ENCODE measurements at regions not wholly inside any gene's neighbourhood (a gene's known extent, or its start where the extent isn't known, plus 50 kb on each side); places are given as distances from the start of the nearest gene placed in this dataset.
"Not testable (repeated sequence)": the region's sequence is repeated elsewhere in the genome, so short reads cannot be mapped to it uniquely, and the experiment has no call there.

DNA sequence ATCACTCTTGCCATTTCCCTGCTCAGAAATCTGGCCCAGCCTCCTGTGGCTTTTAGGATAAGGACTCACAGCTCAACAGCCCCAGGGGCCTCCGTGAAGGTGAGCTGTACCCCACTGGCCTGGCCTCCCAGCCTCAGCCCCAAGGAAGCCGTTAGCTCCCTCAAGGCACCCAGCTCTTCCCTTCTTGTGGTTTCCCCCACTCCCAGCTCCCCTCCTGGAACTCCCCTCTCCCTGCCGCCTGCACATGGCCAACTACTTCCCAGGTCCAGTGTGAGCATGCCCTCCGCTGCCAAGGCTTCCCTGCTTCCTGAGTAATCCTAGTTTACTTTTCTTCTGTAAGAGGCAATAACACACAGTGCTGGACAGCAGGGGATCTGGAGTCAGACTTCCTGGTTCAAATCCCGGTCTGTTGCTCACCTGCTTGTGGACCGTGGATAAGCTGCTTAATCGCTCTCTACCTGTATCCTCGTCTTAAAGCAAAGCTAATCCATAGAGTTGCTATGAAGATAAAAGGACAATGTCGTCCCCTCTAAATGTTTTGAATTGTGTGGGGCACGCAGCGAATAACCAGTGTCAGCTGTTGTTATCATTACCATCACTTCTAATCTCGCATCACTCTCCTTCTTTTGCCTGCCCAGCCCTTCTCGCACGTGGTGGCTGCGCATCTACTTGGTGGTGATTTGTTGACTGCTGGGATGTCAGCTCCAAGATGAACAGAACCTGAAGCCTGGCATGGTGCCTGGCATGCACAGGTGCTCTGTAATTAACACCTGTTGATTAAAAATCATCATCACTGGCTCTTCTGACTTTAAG is 86.6 kb downstream of the C5orf15 start:
- no peak for DNase-seq

DNA sequence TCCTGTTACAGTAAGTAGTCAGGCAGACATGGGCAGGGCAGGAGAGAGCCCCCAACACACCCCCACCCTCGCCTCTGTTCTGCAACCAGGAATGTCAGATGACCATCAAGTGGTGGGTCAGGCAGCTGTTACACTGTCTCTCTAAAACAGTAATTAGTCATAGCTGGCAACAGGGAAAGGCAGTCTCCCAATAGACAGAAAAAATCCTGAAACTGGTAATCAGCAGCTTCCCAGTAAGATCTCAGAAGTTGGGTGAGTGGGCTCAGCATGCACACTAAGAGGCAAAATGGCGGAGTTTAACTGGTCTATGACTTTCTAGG is 90.2 kb downstream of the C5orf15 start:
- no peak for DNase-seq

DNA sequence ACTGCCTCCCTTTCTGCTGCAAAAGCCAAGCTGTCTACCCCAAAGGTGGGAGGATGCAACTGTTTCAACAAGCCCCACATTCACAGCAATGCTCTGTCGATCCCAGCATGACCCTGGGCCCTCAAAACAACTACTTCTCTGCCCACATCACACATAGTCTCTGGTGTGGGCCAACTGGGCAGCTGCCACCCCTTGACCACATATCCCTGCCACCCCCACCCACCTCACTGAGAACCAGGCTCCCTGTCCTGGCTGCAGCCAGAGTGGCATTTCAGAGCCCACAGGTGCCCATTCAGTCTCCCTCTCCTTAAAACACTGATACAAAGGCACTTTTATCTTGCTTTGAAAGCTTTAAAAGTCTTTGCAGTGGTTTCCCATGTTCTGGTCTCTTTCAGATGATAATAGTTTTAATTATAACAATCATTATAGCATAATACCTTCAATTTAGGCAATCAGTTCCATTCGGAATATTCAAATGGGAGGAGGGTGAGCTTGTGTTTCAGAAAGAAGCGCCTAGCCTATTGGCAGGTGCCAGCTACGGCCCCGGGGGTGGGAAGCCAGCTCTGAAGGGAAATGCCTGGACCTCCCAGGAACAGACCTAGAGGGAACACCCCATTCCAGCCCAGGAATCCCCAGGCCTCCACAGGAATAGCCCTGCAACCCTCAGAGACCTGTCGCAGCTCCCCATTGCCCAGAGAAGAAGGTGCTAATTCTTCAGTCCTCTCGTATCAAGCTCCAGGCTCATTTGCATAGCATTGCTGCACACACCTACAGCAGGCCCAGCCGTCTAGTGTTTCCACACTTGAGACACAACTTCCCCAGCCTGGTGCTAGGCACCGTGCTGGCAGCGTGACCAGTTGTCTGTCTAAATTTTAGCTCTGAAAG is 90.8 kb downstream of the C5orf15 start:
- no peak for DNase-seq

GRCh38 chr5:133876266-133876665 is 92.2 kb downstream of the C5orf15 start:
- no peak for DNase-seq

GRCh38 chr5:133875179-133875578 is 93.2 kb downstream of the C5orf15 start:
- DNase-seq: no peak

- DNase-seq: no peak
Observed at GRCh38 chr5:133873449-133873848, 95.0 kb downstream of the C5orf15 start.

DNA sequence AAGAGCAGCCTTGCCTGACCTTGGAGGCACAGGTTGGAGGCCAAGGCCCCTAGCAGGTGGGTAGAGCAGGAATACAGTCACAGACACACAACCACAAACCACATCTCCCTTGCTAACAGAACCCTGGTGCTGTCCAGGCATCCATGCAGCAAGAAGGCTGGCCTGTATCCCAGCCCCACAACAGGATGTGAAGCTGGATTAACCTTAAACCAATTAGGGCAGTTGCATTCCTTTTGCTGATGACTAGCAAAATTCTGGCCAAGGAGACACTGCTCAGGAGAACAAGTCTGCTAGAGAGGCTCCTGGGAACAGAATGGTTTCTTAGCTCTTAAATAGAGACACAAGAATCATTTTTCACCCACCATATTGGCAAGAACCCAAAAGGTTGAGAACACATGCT is 97.8 kb downstream of the C5orf15 start:
- DNase-seq: no peak

DNA sequence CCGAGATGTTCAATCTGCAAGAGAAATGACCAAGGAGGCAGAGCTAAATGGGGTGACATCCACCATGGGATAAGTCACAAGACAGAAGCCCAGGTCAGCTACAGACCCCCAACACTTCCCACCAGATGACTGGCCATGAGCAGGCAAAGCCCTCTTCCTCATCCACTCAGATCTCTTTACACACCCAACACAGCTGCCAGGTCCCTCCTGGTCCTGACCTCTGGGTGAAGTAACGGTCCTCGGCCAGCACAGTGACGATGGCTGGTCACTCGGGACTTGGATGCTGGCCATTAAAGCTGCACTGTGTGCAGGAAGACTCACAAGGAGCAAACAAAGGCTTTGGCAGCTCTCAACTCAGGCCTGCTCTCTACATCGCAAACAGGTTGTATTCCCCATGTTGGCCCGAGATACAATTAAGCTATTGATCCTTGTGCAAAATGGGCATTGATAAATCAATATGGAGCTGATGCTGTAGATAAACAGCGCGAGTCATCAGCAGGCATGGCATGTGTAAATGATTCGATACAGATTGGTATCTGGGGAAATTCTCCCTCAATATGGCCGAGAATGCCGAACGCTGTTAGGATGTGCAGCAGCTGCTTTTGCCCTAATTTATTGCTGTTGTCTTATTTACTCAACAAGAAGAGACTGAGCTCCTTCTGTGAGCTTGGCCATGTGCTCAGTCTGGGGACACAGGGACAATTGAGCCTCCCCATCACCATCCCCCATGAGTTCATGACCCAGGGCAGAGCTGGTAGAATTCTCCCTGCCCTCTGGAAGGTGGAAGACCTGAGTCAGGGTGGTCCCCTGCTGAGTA is 98.7 kb downstream of the C5orf15 start:
- DNase-seq: no peak

DNA sequence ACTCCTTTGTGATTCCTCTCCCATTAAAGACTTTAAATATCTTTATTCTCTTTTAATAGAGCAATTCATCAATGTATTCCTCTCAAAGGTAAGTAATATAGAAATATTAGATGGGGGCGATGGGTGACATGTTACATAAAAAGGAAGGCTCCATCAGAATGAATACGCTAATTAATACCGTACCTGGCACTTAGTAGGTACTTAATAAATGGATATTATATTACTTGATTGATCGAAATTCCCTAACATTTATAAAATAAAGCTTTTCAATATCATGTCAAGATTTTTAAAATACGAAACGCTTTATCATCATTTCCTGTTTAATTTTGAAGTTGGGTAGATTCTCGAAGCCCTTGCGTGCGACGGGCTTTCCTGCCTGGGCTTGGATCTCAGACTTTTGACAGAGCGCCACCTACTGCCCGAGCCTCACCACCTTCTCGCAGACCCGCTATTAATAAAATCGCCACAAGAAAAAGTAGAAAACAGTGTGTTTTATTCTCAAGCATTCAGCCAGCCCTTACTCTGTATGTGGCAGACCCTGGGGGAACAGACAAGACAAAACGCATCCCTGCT is 99.4 kb downstream of the C5orf15 start:
- peak; percentile 55 to 62 for DNase-seq

DNA sequence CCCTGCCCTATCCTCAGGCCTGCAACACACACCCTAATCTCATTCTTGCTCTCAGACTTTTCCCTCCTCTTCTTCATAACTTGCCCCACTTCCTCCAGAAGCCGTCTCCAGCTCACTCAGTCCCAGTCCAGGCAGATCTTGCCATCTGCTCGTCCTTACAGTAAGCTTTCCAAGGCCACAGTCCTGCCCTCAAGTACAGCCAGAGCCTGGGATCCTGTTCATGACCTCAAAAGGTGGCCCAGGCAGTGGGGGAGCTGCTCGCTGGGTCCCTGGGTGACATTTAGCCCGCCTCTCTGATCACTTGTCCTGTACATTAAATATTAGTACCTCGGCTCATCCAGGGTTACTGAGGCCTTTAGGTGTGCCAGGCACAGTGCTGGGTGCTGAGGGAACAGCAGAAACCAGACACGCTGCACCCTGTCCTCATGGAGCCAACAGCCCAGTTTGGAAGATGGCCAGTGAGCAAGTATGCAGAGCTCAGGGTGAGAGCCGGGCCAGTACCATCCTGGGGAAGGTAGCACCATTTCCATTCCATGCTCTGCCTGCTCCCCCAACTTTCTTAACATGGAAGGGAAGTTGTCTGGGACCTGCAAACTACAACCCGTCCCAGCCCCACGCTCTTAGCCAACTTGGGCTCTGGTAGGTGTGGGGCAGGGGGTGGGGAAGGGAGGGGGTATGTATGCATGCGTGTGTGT is 100.4 kb downstream of the C5orf15 start:
- no peak for DNase-seq

GRCh38 chr5:133867341-133867740 is 101.1 kb downstream of the C5orf15 start:
- no peak for DNase-seq

DNA sequence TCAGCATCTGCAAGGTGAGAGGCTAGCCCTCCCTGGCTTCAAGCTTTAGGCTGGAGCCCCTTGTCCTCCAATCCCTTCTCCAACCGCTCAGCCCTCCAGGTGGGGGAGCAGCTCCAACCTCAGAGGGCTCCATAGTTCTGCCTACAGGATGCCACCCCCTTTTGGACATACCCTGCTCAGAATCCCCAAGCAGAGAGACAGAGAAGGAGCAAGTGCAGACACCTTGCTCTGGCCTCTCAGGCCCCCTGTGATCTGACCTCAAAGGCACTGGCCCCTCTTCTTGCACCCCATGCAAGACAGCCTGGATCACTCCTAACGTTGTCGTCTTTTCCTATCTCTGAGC is 101.6 kb downstream of the C5orf15 start:
- no peak for DNase-seq

DNA sequence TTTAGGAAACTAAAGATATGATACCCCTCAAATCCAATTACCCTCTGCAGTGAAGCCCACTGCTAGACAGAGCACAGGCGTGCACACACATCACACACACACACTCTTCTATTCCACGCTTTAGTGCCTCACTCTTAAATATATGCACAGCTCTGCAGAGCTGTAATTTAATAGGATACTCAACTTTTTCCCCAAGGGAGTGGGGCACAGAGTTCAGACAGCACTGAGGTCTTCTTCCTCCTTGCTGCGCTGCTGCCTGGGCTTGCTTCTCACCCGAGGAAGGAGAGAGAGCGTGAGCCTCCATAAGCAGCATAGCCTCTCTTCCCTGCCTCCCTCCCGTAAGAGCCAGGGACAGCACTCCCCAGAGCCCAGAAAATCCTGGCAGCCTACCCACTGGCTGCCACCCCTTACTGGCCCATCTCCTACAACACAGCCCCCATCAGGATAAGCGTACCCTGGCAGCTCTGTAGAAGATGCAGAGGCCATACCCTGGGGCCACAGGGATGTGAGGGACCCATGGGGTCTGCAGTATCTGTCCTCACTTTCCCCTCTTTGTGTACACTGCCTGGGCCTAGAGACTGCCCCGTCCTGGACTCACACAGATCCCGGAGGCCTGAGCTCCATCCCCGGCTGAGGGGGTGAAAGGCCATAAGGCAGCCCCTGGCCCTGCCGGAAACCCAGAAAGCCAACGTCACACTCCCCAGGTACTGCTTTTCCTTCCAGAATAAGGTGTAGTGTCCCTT is 102.1 kb downstream of the C5orf15 start:
- no peak for DNase-seq

GRCh38 chr5:133865113-133865512 is 103.3 kb downstream of the C5orf15 start:
- no peak for DNase-seq

- DNase-seq: no peak
Observed at GRCh38 chr5:133864711-133865110, 103.7 kb downstream of the C5orf15 start.

- DNase-seq: no peak
Observed at GRCh38 chr5:133863857-133864585, 104.4 kb downstream of the C5orf15 start.

GRCh38 chr5:133861161-133861737 is 107.2 kb downstream of the C5orf15 start:
- peak in 1 of 2 donors; percentile 25 for DNase-seq

GRCh38 chr5:133859073-133859472 is 109.4 kb downstream of the C5orf15 start:
- DNase-seq: no peak

DNA sequence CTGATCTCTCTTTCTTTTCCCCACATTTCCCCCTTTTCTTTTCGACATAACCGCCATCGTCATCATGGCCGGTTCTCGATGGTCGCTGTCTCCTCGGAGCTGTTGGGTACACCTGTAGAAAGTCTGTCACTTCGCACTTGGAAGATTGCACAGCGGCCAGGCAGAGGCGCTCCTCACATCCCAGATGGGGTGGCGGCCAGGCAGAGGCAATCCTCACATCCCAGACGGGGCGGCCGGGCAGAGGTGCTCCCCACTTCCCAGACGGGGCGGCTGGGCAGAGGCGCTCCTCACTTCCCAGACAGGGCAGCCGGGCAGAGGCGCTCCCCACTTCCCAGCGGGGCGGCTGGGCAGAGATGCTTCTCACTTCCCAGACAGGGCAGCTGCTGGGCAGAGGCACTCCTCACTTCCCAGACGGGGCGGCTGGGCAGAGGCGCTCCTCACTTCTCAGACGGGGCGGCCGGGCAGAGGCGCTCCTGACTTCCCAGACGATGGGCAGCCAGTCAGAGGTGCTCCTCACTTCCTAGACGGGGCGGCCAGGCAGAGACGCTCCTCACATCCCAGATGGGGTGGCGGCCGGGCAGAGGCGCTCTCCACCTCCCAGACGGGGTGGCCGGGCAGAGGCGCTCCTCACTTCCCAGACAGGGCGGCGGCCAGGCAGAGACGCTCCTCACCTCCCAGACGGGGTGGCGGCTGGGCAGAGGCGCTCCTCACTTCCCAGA is 110.7 kb downstream of the C5orf15 start:
- not testable (repeated sequence) for DNase-seq

GRCh38 chr5:133854554-133854953 is 113.9 kb downstream of the C5orf15 start:
- DNase-seq: no peak

All from CD4-positive, alpha-beta T cell treated with Interleukin-1 beta for 1 hour (primary cell).